IMR-90 (cell line): ENCODE measurements at regions not wholly inside any gene's neighbourhood (a gene's known extent, or its start where the extent isn't known, plus 50 kb on each side); places are given as distances from the start of the nearest gene placed in this dataset.

Source experiments
- ATAC-seq: fragments of 200-7000 bp; cut with Tn5 transposase; 2 replicates; pipeline ENCODE4 v1.9.1; 2020; ENCODE audit warnings: low read depth, mild to moderate bottlenecking, moderate library complexity
- BruUV-seq: library from RNA; stranded (reverse); fragments of 400-500 nt; replicated peaks from 2 replicates; lab custom pipeline; 2021; lab: Mats Ljungman, UMichigan
- CTCF ChIA-PET: fragments of 300-600 bp; formaldehyde crosslinking; extraction: SDS; loops from one replicate; lab custom pipeline; 2021; ENCODE audit warnings: antibody characterized with exemption; lab: Yijun Ruan, JAX
- POLR2A ChIA-PET: fragments of 300-600 bp; sonication (Branson Sonifier 250); formaldehyde crosslinking; loops from one replicate; lab custom pipeline; 2022; ENCODE audit warnings: antibody characterized with exemption; ENCODE audit not compliant: unreplicated experiment; lab: Charles Lee
- DNase-seq: peaks from one replicate; pipeline ENCODE4 v3.0.0; 2013
- H2AFZ ChIP-seq: replicated peaks from 2 replicates; pipeline ENCODE3; 2013; ENCODE audit warnings: low read length, mild to moderate bottlenecking; ENCODE audit not compliant: poor library complexity
- H2AK5ac ChIP-seq: 2 replicates; pipeline ENCODE4 v1.6.1; 2013; ENCODE audit warnings: low read depth, low read length, inconsistent platforms
- H2AK9ac ChIP-seq: replicated peaks from 2 replicates; pipeline ENCODE3; 2013; ENCODE audit warnings: mild to moderate bottlenecking, low read depth, low read length, moderate library complexity; ENCODE audit not compliant: poor library complexity
- H2BK120ac ChIP-seq: 2 replicates; pipeline ENCODE4 v1.6.1; 2013; ENCODE audit warnings: low read depth, low read length, inconsistent platforms
- H2BK15ac ChIP-seq: 3 replicates; pipeline ENCODE4 v1.6.1; 2013; ENCODE audit warnings: low read depth, low read length, inconsistent platforms
- H2BK20ac ChIP-seq: 2 replicates; pipeline ENCODE4 v1.6.1; 2013; ENCODE audit warnings: low read depth, mild to moderate bottlenecking, inconsistent platforms, low read length, moderate library complexity
- H2BK5ac ChIP-seq: 2 replicates; pipeline ENCODE4 v1.6.1; 2013; ENCODE audit warnings: mild to moderate bottlenecking, low read depth, low read length, inconsistent platforms; ENCODE audit not compliant: poor library complexity, severe bottlenecking
- H3K14ac ChIP-seq: replicated peaks from 2 replicates; pipeline ENCODE4 v1.6.1; 2013; ENCODE audit warnings: low read depth, low read length, inconsistent platforms
- H3K18ac ChIP-seq: 2 replicates; pipeline ENCODE4 v1.6.1; 2013; ENCODE audit warnings: low read depth, low read length, control low read depth
- H3K23ac ChIP-seq: 2 replicates; pipeline ENCODE4 v1.6.1; 2013; ENCODE audit warnings: low read depth, low read length, inconsistent platforms
- H3K27ac ChIP-seq: 2 replicates; pipeline ENCODE4 v1.5.1; 2013; ENCODE audit warnings: mild to moderate bottlenecking, control low read depth, low read length; ENCODE audit not compliant: insufficient read depth
- H3K27me3 ChIP-seq: 2 replicates; pipeline ENCODE4 v1.6.1; 2013; ENCODE audit warnings: low read length; ENCODE audit not compliant: control insufficient read depth, insufficient read depth
- H3K36me3 ChIP-seq: 2 replicates; pipeline ENCODE4 v1.6.1; 2013; ENCODE audit warnings: low read length, mixed read lengths; ENCODE audit not compliant: control insufficient read depth, insufficient read depth
- H3K4ac ChIP-seq: 2 replicates; pipeline ENCODE4 v1.6.1; 2013; ENCODE audit warnings: low read depth, low read length, inconsistent platforms
- H3K4me1 ChIP-seq: 2 replicates; pipeline ENCODE4 v1.6.1; 2013; ENCODE audit warnings: low read length, mixed read lengths; ENCODE audit not compliant: control insufficient read depth, insufficient read depth
- H3K4me2 ChIP-seq: 2 replicates; pipeline ENCODE4 v1.6.1; 2013; ENCODE audit warnings: low read depth, mild to moderate bottlenecking, control low read depth, low read length, moderate library complexity
- H3K4me3 ChIP-seq: 2 replicates; pipeline ENCODE4 v1.5.1; 2013; ENCODE audit warnings: low read depth, mild to moderate bottlenecking, control low read depth, low read length, moderate library complexity; ENCODE audit not compliant: insufficient read depth
- H3K56ac ChIP-seq: 2 replicates; pipeline ENCODE4 v1.6.1; 2013; ENCODE audit warnings: low read length, inconsistent platforms; ENCODE audit not compliant: insufficient read depth; ENCODE audit errors: extremely low read depth
- H3K79me1 ChIP-seq, 2 experiments: 2 replicates each; pipeline ENCODE4 v1.6.1; 2013; ENCODE audit warnings: low read length in 2 of 2, inconsistent platforms in 1 of 2, low read depth in 1 of 2
- H3K9ac ChIP-seq: 2 replicates; pipeline ENCODE4 v1.6.1; 2013; ENCODE audit warnings: low read depth, low read length, control low read depth
- H3K9me1 ChIP-seq: 2 replicates; pipeline ENCODE4 v1.6.1; 2013; ENCODE audit warnings: low read length, inconsistent platforms; ENCODE audit not compliant: insufficient read depth
- H3K9me3 ChIP-seq: 2 replicates; pipeline ENCODE4 v1.6.1; 2013; ENCODE audit warnings: low read length; ENCODE audit not compliant: control insufficient read depth, insufficient read depth
- H4K20me1 ChIP-seq: 2 replicates; pipeline ENCODE4 v1.6.1; 2013; ENCODE audit warnings: low read length, inconsistent platforms; ENCODE audit not compliant: insufficient read depth
- H4K5ac ChIP-seq: 2 replicates; pipeline ENCODE4 v1.6.1; 2013; ENCODE audit warnings: mild to moderate bottlenecking, low read depth, low read length, control low read depth
- H4K8ac ChIP-seq, 2 experiments: 2 replicates each; pipeline ENCODE4 v1.6.1; 2013; ENCODE audit warnings: low read depth in 2 of 2, low read length in 2 of 2, control low read depth in 1 of 2, inconsistent platforms in 1 of 2
- H4K91ac ChIP-seq: 2 replicates; pipeline ENCODE4 v1.6.1; 2013; ENCODE audit warnings: low read depth, low read length, inconsistent platforms; ENCODE audit not compliant: insufficient read depth
- CEBPB ChIP-seq: IDR thresholded peaks from 2 replicates; pipeline ENCODE4 v1.6.1; 2012; ENCODE audit warnings: low read depth, low read length, improper control_type of control experiment
- CHD1 ChIP-seq: IDR thresholded peaks from 2 replicates; pipeline ENCODE4 v1.6.1; 2012; ENCODE audit warnings: low read depth, low read length, improper control_type of control experiment
- CTCF ChIP-seq: conservative IDR thresholded peaks from 2 replicates; pipeline ENCODE4 v1.5.1; 2012; ENCODE audit warnings: mild to moderate bottlenecking, low read depth, low read length, improper control_type of control experiment
- FOS ChIP-seq: fragments of 150-350 bp; IDR thresholded peaks from 2 replicates; pipeline ENCODE4 v1.6.1; 2016; ENCODE audit warnings: low read depth, low read length
- MAFK ChIP-seq: IDR thresholded peaks from 2 replicates; pipeline ENCODE4 v1.6.1; 2012; ENCODE audit warnings: low read depth, low read length, improper control_type of control experiment
- MAZ ChIP-seq: IDR thresholded peaks from 2 replicates; pipeline ENCODE4 v1.6.1; 2012; ENCODE audit warnings: low read depth, mild to moderate bottlenecking, low read length, improper control_type of control experiment, moderate library complexity, borderline replicate concordance
- NFE2L2 ChIP-seq: fragments of 150-350 bp; IDR thresholded peaks from 2 replicates; pipeline ENCODE4 v1.6.1; 2016; ENCODE audit warnings: low read depth, mild to moderate bottlenecking, low read length
- POLR2A ChIP-seq: IDR thresholded peaks from 2 replicates; pipeline ENCODE4 v1.6.1; 2012; ENCODE audit warnings: mild to moderate bottlenecking, low read depth, low read length
- RAD21 ChIP-seq: IDR thresholded peaks from 2 replicates; pipeline ENCODE4 v1.6.1; 2012; ENCODE audit warnings: low read length, improper control_type of control experiment
- RFX5 ChIP-seq: IDR thresholded peaks from 2 replicates; pipeline ENCODE4 v1.8.0; 2012; ENCODE audit warnings: low read depth, mild to moderate bottlenecking, low read length, moderate library complexity
- USF2 ChIP-seq: fragments of 150-350 bp; IDR thresholded peaks from 2 replicates; pipeline ENCODE4 v1.6.1; 2017; ENCODE audit warnings: mild to moderate bottlenecking, antibody characterized with exemption, low read length, low read depth
- WGBS, 2 experiments: methylation state at CpG; one replicate each; pipeline versions ENCODE4 v1.1.5 to v1.1.7; 2013; ENCODE audit warnings: missing lambda C conversion rate in 2 of 2; ENCODE audit not compliant: insufficient read length in 1 of 2; ENCODE audit errors: extremely low coverage in 2 of 2; 5-methylcytosine and 5-hydroxymethylcytosine counted together
- dilution Hi-C: fragments of 300-500 bp; cut with HindIII; formaldehyde crosslinking; loops from one replicate; pipeline ENCODE4 v1.14.3; 2018; ENCODE audit warnings: low sequenced_read_pairs; ENCODE audit not compliant: unreplicated experiment
- in situ Hi-C: fragments of 300-500 bp; cut with MboI; formaldehyde crosslinking; loops from 3 replicates; pipeline ENCODE4 v1.14.3; 2019; ENCODE audit warnings: low sequenced_read_pairs, inconsistent platforms, mixed read lengths
- intact Hi-C: fragments of 100-400 bp; cut with micrococcal nuclease; formaldehyde crosslinking; loops from 2 replicates; pipeline ENCODE4 v1.10.0; 2022

GRCh38 chr6:134520181-134521115 lies 202.5 kb upstream of the SGK1 start:
- CTCF ChIA-PET, result interaction anchor here (0.7 kb wide), 1 partner anchor 51 kb away, joined by 3 read pairs; no protein-coding TSS in a partner anchor

More at GRCh38 chr6:134520181-134521115, 202.5 kb upstream of the SGK1 start:
- 0 out of 2 replicates have a peak, but pooled peaks cover 3% of the 10 kb centered on the region for H3K9me1 ChIP-seq
- no peak overlapping the region for H2AK9ac ChIP-seq
- no peaks in the 10 kb centered on the region for H3K27me3 ChIP-seq
- ATAC-seq (no peak), DNase-seq (peak; percentile 67)
- no peak overlapping the region for H2BK5ac ChIP-seq
- H3K56ac ChIP-seq, result no peak overlapping the region
- H4K8ac ChIP-seq, result peak overlapping the region in 1 of 2 experiments; percentile 56; a peak in 2 of 4 replicates
- H3K18ac ChIP-seq, result peak overlapping the region; percentile 87
- H2AFZ ChIP-seq, result peak overlapping the region; percentile 81
- peak overlapping the region; percentile 19; the same call in 1 of the 2 replicates for H4K91ac ChIP-seq
- no peak overlapping the region for H3K4me3 ChIP-seq
- BruUV-seq, result no TSS peak
- H2BK15ac ChIP-seq, result peak overlapping the region; percentile 71; the same call in 2 of the 3 replicates
- dilution Hi-C loops, result no loop called here
- peak overlapping the region; percentile 8; the same call in 1 of the 2 replicates for H2BK20ac ChIP-seq
- peak overlapping the region; percentile 43; the same call in 1 of the 2 replicates for H3K14ac ChIP-seq
- peaks cover 9% of the 10 kb centered on the region for H3K4me1 ChIP-seq
- POLR2A ChIA-PET, result no interaction called here
- H3K4ac ChIP-seq, result peak overlapping the region; percentile 25; the same call in 1 of the 2 replicates
- H3K9ac ChIP-seq, result no peak overlapping the region
- in situ Hi-C loops, result no loop called here
- no peak for TF ChIP-seq RAD21
- no peak for TF ChIP-seq FOS
- no peak for TF ChIP-seq CHD1
- TF ChIP-seq MAZ, result no peak
- TF ChIP-seq CEBPB, result no peak
- no peak for TF ChIP-seq MAFK
- no peak for TF ChIP-seq POLR2A
- no peak for TF ChIP-seq RFX5
- TF ChIP-seq NFE2L2, result no peak
- no peak for TF ChIP-seq CTCF
- no peak for TF ChIP-seq USF2
- no peaks in the 10 kb centered on the region for H3K79me1 ChIP-seq
- H3K23ac ChIP-seq, result peak overlapping the region; percentile 18; the same call in 1 of the 2 replicates
- peak overlapping the region; percentile 17 for H2AK5ac ChIP-seq
- peak overlapping the region; percentile 90 for H4K5ac ChIP-seq
- intact Hi-C loops, result no loop called here
- H3K9me3 ChIP-seq, result no peaks in the 10 kb centered on the region
- no CpG with 5 or more reads among the region's 12 CpGs for WGBS, 2 experiments
- no peaks in the 10 kb centered on the region for H4K20me1 ChIP-seq
- H2BK120ac ChIP-seq, result peak overlapping the region; percentile 24; the same call in 1 of the 2 replicates
- H3K4me2 ChIP-seq, result peak overlapping the region; percentile 70
- H3K27ac ChIP-seq, result no peak overlapping the region
- H3K36me3 ChIP-seq, result no peaks in the 10 kb centered on the region
